ENCODE measurements at regions not wholly inside any gene's neighbourhood (a gene's known extent, or its start where the extent isn't known, plus 50 kb on each side); places are given as distances from the start of the nearest gene placed in this dataset.

DNA sequence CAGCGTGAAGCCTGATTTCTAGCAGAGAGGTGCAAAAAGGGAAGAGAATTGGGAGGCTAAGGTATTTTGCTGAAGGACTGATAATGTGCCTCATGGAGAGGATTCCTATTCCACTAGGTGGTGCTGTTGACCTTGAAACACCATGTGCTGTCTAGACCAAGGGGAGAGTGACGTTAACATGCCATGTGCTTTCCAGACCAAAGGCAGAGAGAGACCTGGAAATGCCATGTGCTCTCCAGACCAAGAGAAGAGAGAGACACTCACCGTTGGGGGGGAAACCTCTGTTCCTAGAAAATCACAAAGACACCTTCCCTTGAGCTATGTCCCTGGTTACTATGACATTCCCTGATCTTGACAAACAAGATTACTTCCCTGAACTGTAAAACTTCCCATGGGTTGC is 286.0 kb upstream of the TUSC1 start:
- ATAC-seq (no peak), DNase-seq (no peak)
- no peaks in the 10 kb centered on the region for H3K4me1 ChIP-seq
- no peak overlapping the region for H3K27ac ChIP-seq
- H3K27me3 ChIP-seq: no peaks in the 10 kb centered on the region
- H3K9me3 ChIP-seq: peaks cover 0 to 37% (median 2%) of the 10 kb centered on the region in 11 donors
- intact Hi-C loops (cut with DNase I): loop anchor here in 1 of 10 donors (10.0 kb wide), 1 partner anchor 361 kb away; no protein-coding TSS in a partner anchor
- WGBS, 2 donors: 27 to 29% methylated on average over 3 of the region's 3 CpGs
- no peak overlapping the region for H3K4me3 ChIP-seq
- TF ChIP-seq, protein P1, sequence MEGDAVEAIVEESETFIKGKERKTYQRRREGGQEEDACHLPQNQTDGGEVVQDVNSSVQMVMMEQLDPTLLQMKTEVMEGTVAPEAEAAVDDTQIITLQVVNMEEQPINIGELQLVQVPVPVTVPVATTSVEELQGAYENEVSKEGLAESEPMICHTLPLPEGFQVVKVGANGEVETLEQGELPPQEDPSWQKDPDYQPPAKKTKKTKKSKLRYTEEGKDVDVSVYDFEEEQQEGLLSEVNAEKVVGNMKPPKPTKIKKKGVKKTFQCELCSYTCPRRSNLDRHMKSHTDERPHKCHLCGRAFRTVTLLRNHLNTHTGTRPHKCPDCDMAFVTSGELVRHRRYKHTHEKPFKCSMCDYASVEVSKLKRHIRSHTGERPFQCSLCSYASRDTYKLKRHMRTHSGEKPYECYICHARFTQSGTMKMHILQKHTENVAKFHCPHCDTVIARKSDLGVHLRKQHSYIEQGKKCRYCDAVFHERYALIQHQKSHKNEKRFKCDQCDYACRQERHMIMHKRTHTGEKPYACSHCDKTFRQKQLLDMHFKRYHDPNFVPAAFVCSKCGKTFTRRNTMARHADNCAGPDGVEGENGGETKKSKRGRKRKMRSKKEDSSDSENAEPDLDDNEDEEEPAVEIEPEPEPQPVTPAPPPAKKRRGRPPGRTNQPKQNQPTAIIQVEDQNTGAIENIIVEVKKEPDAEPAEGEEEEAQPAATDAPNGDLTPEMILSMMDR (IDR thresholded peaks at IDR 0.05): peak in 5 of 9 donors; percentile 19 to 31 (median 25)
- H3K36me3 ChIP-seq: no peaks in the 10 kb centered on the region

DNA sequence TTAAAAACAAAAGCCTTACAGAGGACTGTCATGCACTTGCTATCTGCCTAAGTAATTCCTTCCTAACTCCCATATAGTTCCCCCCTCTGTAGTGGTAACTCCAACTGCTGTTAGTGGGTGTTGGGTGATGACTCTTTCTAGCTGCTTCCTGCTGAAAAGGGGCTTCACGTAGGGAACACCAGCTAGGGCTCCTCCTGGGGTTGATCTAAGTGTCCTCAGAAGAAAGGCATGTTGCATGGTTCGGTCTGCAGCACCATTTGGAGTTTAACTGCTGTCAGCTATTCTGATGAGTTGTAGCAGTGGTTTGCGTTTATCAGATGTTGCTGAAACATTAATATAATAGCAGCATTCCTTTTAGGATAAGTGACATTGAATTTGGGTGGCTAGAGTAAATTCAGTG is 281.9 kb upstream of the TUSC1 start:
- H3K36me3 ChIP-seq: no peaks in the 10 kb centered on the region
- no peak overlapping the region for H3K4me3 ChIP-seq
- ATAC-seq (no peak), DNase-seq (no peak)
- TF ChIP-seq, protein P1 (IDR thresholded peaks at IDR 0.05): no peak
- WGBS, 2 donors: 54 to 55% methylated on average over 3 of the region's 3 CpGs
- intact Hi-C loops (cut with DNase I): loop anchor here in 1 of 10 donors (10.0 kb wide), 1 partner anchor 365 kb away; no protein-coding TSS in a partner anchor
- no peaks in the 10 kb centered on the region for H3K4me1 ChIP-seq
- no peak overlapping the region for H3K27ac ChIP-seq
- H3K9me3 ChIP-seq: peaks cover 0 to 32% (median 2%) of the 10 kb centered on the region in 11 donors
- H3K27me3 ChIP-seq: no peaks in the 10 kb centered on the region

DNA sequence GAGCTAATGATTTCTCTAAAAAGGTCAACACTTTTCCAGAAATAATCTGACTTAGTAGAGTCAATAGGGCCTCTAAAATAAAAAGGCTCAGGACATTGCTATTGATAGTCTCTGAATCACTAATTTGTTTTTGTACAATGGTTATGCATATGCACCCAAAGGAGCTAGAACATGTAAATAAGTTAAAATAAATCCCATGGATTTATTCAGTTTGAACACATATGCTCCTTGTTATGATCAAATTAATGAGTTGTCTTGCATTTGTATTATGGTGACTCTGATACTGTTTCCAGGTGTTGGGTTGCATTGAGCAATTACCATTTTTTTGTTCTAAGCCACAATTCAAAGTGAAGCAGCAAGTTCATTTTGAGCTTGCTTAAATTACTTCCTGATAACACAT is 276.0 kb upstream of the TUSC1 start:
- no peak overlapping the region for H3K4me3 ChIP-seq
- DNase-seq (no peak), ATAC-seq (no peak)
- H3K27me3 ChIP-seq: no peaks in the 10 kb centered on the region
- no peaks in the 10 kb centered on the region for H3K4me1 ChIP-seq
- H3K27ac ChIP-seq: no peak overlapping the region
- peaks cover 0 to 17% (median 0%) of the 10 kb centered on the region in 11 donors for H3K9me3 ChIP-seq
- no peaks in the 10 kb centered on the region for H3K36me3 ChIP-seq
- TF ChIP-seq, protein P1 (IDR thresholded peaks at IDR 0.05): no peak
- intact Hi-C loops (cut with DNase I): no loop called here

GRCh38 chr9:25948182-25948581 is 269.9 kb upstream of the TUSC1 start:
- Histone ChIP-seq H3K4me1 (no peaks in the 10 kb centered on the region), H3K4me3 (no peak overlapping the region), H3K36me3 (no peaks in the 10 kb centered on the region), H3K27ac (no peak overlapping the region), H3K27me3 (no peaks in the 10 kb centered on the region), H3K9me3 (peaks cover 0 to 37% (median 0%) of the 10 kb centered on the region in 11 donors)
- no peak for ATAC-seq
- DNase-seq: no peak
- intact Hi-C loops (cut with DNase I): no loop called here
- TF ChIP-seq, protein P1 (IDR thresholded peaks at IDR 0.05): no peak
